SK-N-SH (cell line): ENCODE measurements at regions not wholly inside any gene's neighbourhood (a gene's known extent, or its start where the extent isn't known, plus 50 kb on each side); places are given as distances from the start of the nearest gene placed in this dataset.

Experiments
- CTCF ChIA-PET: fragments of 300-600, 350-600 bp; formaldehyde crosslinking; extraction: SDS; loops from one replicate; lab custom pipeline; 2021; lab: Yijun Ruan, JAX
- POLR2A ChIA-PET: fragments of 350-600 bp; sonication (Branson Sonifier 250); formaldehyde crosslinking; extraction: SDS; loops from one replicate; lab custom pipeline; 2020; ENCODE audit warnings: antibody characterized with exemption, inconsistent platforms; lab: Yijun Ruan, JAX
- DNase-seq: peaks from one replicate; pipeline ENCODE4 v3.0.0; 2012
- H2AFZ ChIP-seq: fragments of 200-600 bp; sonication (generic); 2 replicates; pipeline ENCODE4 v1.8.1; 2016; ENCODE audit warnings: antibody characterized with exemption, mild to moderate bottlenecking, low read depth
- H3F3A ChIP-seq: fragments of 200-600 bp; sonication (generic); replicated peaks from 2 replicates; pipeline ENCODE3; 2016; ENCODE audit warnings: antibody characterized with exemption, mild to moderate bottlenecking; ENCODE audit not compliant: insufficient read depth
- H3K27ac ChIP-seq, 2 experiments: fragments of 200-500 bp in 1 of 2; fragments of 200-600 bp in 1 of 2; sonication (Bioruptor generic) in 1 of 2; sonication (generic), shearing (Covaris generic) in 1 of 2; 2 replicates each; pipeline versions ENCODE4 v1.5.1 to v1.6.1; 2014 to 2016; ENCODE audit warnings: low read depth in 2 of 2, inconsistent platforms in 1 of 2, low read length in 1 of 2, mild to moderate bottlenecking in 1 of 2, mixed read lengths in 1 of 2
- H3K27me3 ChIP-seq: fragments of 200-600 bp; sonication (generic), shearing (Covaris generic); 2 replicates; pipeline ENCODE4 v1.6.1; 2016; ENCODE audit warnings: mixed run types; ENCODE audit not compliant: insufficient read depth
- H3K36me3 ChIP-seq, 2 experiments: fragments of 200-500 bp in 1 of 2; fragments of 200-600 bp in 1 of 2; sonication (Bioruptor generic) in 1 of 2; sonication (generic) in 1 of 2; replicated peaks in 1 of 2; 2 replicates each; pipeline versions ENCODE3 to v1.5.1; 2014 to 2016; ENCODE audit warnings: low read length in 1 of 2, mild to moderate bottlenecking in 1 of 2; ENCODE audit not compliant: insufficient read depth in 2 of 2, control insufficient read depth in 1 of 2
- H3K4me1 ChIP-seq, 2 experiments: fragments of 200-500 bp in 1 of 2; fragments of 200-600 bp in 1 of 2; sonication (Bioruptor generic) in 1 of 2; sonication (generic), shearing (Covaris generic) in 1 of 2; 2 replicates each; pipeline versions ENCODE4 v1.5.1 to v1.6.1; 2014 to 2016; ENCODE audit warnings: low read depth in 1 of 2, low read length in 1 of 2, mixed run types in 1 of 2; ENCODE audit not compliant: insufficient read depth in 2 of 2, control insufficient read depth in 1 of 2
- H3K4me2 ChIP-seq: fragments of 200-600 bp; sonication (generic), shearing (Covaris generic); 2 replicates; pipeline ENCODE4 v1.6.1; 2017; ENCODE audit warnings: mixed run types
- H3K4me3 ChIP-seq, 2 experiments: fragments of 200-500 bp in 1 of 2; fragments of 200-600 bp in 1 of 2; sonication (Bioruptor generic) in 1 of 2; sonication (generic), shearing (Covaris generic) in 1 of 2; 2 replicates each; pipeline versions ENCODE4 v1.5.1 to v1.8.1; 2014 to 2016; ENCODE audit warnings: low read depth in 2 of 2, inconsistent platforms in 1 of 2, low read length in 1 of 2, mild to moderate bottlenecking in 1 of 2, mixed read lengths in 1 of 2, moderate library complexity in 1 of 2
- H3K79me2 ChIP-seq: fragments of 200-600 bp; sonication (generic); 2 replicates; pipeline ENCODE4 v1.8.1; 2017; ENCODE audit warnings: mild to moderate bottlenecking; ENCODE audit not compliant: insufficient read depth
- H3K9ac ChIP-seq: fragments of 200-600 bp; sonication (generic); 2 replicates; pipeline ENCODE4 v1.6.1; 2017; ENCODE audit warnings: mixed run types
- H3K9me2 ChIP-seq: fragments of 200-600 bp; sonication (generic); 2 replicates; pipeline ENCODE4 v1.6.1; 2017; ENCODE audit warnings: mixed run types
- H3K9me3 ChIP-seq: fragments of 200-600 bp; sonication (generic); 2 replicates; pipeline ENCODE4 v1.6.1; 2017; ENCODE audit warnings: mixed run types, mild to moderate bottlenecking, moderate library complexity
- H4K20me1 ChIP-seq: fragments of 200-600 bp; sonication (generic); 2 replicates; pipeline ENCODE4 v1.6.1; 2017; ENCODE audit warnings: mild to moderate bottlenecking, mixed run types; ENCODE audit not compliant: insufficient read depth
- CHD2 ChIP-seq: fragments of 150-350 bp; IDR thresholded peaks from 2 replicates; pipeline ENCODE4 v1.6.1; 2018; ENCODE audit warnings: low read length; ENCODE audit not compliant: partially characterized antibody
- ELF1 ChIP-seq: IDR thresholded peaks from 2 replicates; pipeline ENCODE4 v1.4.0; 2012
- EP300 ChIP-seq, 2 experiments: IDR thresholded peaks; 2 replicates each; pipeline versions ENCODE4 v1.4.0 to v1.6.1; 2012; ENCODE audit warnings: borderline replicate concordance in 1 of 2, low read depth in 1 of 2, low read length in 1 of 2
- FOXJ3 ChIP-seq: sonication (generic); formaldehyde crosslinking; IDR thresholded peaks from 2 replicates; pipeline ENCODE4 v1.5.1; 2020; ENCODE audit warnings: mild to moderate bottlenecking, missing genetic modification reagents
- GABPA ChIP-seq: IDR thresholded peaks from 2 replicates; pipeline ENCODE4 v1.4.0; 2012; ENCODE audit warnings: low read depth, mild to moderate bottlenecking
- GATA2 ChIP-seq: sonication (generic); formaldehyde crosslinking; IDR thresholded peaks from 2 replicates; pipeline ENCODE4 v1.5.0; 2020; ENCODE audit warnings: mild to moderate bottlenecking, missing genetic modification reagents
- IRF3 ChIP-seq: fragments of 150-350 bp; IDR thresholded peaks from 2 replicates; pipeline ENCODE4 v1.6.1; 2016; ENCODE audit warnings: mild to moderate bottlenecking, low read depth, low read length
- JUND ChIP-seq: IDR thresholded peaks from 2 replicates; pipeline ENCODE4 v1.4.0; 2012
- NFIC ChIP-seq: IDR thresholded peaks from 2 replicates; pipeline ENCODE4 v1.4.0; 2012; ENCODE audit warnings: borderline replicate concordance
- NRF1 ChIP-seq: IDR thresholded peaks from 2 replicates; pipeline ENCODE4 v1.6.1; 2012; ENCODE audit warnings: low read depth, mild to moderate bottlenecking, low read length
- RAD21 ChIP-seq: IDR thresholded peaks from 2 replicates; pipeline ENCODE4 v1.6.1; 2012; ENCODE audit warnings: mild to moderate bottlenecking, low read length
- RCOR1 ChIP-seq: fragments of 150-350 bp; IDR thresholded peaks from 2 replicates; pipeline ENCODE4 v1.6.1; 2017; ENCODE audit warnings: antibody characterized with exemption, low read length
- RXRA ChIP-seq: IDR thresholded peaks from 2 replicates; pipeline ENCODE4 v1.4.0; 2012; ENCODE audit warnings: low read depth, mild to moderate bottlenecking, borderline replicate concordance
- SIN3A ChIP-seq: IDR thresholded peaks from 2 replicates; pipeline ENCODE4 v1.6.1; 2012; ENCODE audit warnings: low read depth, mild to moderate bottlenecking, low read length, moderate library complexity, borderline replicate concordance
- SMC3 ChIP-seq: IDR thresholded peaks from 2 replicates; pipeline ENCODE4 v1.6.1; 2012; ENCODE audit warnings: low read depth, low read length, improper control_type of control experiment
- TAF1 ChIP-seq: IDR thresholded peaks from 2 replicates; pipeline ENCODE4 v1.6.1; 2012; ENCODE audit warnings: low read depth, mild to moderate bottlenecking, low read length, moderate library complexity, borderline replicate concordance
- TEAD4 ChIP-seq: IDR thresholded peaks from 2 replicates; pipeline ENCODE4 v1.4.0; 2012; ENCODE audit warnings: mild to moderate bottlenecking, borderline replicate concordance; ENCODE audit not compliant: insufficient read depth
- YY1 ChIP-seq: IDR thresholded peaks from 2 replicates; pipeline ENCODE4 v1.4.0; 2012; ENCODE audit warnings: low read depth, mild to moderate bottlenecking
- WGBS: methylation state at CpG from one replicate; pipeline ENCODE4 v1.1.6; 2017; ENCODE audit warnings: low lambda C conversion rate; 5-methylcytosine and 5-hydroxymethylcytosine counted together
- TF ChIP-seq, protein P1 (sequence below): IDR thresholded peaks from 2 replicates; pipeline ENCODE4 v1.4.0; 2012; ENCODE audit warnings: low read depth, borderline replicate concordance
- TF ChIP-seq, protein P2 (sequence below): IDR thresholded peaks from 2 replicates; pipeline ENCODE4 v1.4.0; 2012; ENCODE audit warnings: low read depth, borderline replicate concordance

DNA sequence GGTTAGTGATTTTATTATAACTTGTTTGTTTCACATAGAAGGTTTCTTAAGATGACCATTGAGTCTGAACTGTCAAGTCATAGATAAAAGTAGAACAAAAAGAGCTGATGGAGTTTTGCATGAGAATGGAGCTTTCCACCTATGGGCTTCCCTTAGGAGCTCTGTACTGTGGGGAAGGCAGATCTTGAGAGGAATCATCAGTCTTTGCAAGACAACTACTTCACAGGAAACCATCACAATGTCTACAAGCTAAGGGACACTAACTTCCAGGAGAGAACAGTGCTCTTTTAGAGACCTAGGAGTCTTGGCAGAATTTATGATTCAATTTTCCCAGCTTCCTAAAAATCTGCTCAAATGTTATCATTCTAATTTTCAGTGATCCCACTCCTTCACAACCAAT, 78.2 kb downstream of the FBXO5 start:
- POLR2A ChIA-PET: no interaction called here
- CTCF ChIA-PET: interaction anchor here (0.7 kb wide), 1 partner anchor 679 kb away, joined by 3 read pairs; no protein-coding TSS in a partner anchor
- Histone ChIP-seq H3K9ac (no peak overlapping the region), H3K79me2 (no peaks in the 10 kb centered on the region), H3F3A (no peaks in the 10 kb centered on the region), H3K36me3 (no peaks in the 10 kb centered on the region), H3K27me3 (no peaks in the 10 kb centered on the region), H3K27ac (no peak overlapping the region), H4K20me1 (no peaks in the 10 kb centered on the region), H2AFZ (no peak overlapping the region), H3K4me1 (no peaks in the 10 kb centered on the region), H3K9me3 (no peaks in the 10 kb centered on the region), H3K4me2 (no peak overlapping the region), H3K9me2 (no peaks in the 10 kb centered on the region), H3K4me3 (no peak overlapping the region)
- TF ChIP-seq RAD21: no peak
- no peak for DNase-seq

- no peaks in the 10 kb centered on the region for H3F3A ChIP-seq
- no peak for DNase-seq
- WGBS: 17% methylated on average over 2 of the region's 2 CpGs
- H2AFZ ChIP-seq: no peak overlapping the region
- H3K9me2 ChIP-seq: no peaks in the 10 kb centered on the region
- no peaks in the 10 kb centered on the region for H3K79me2 ChIP-seq
- H3K27me3 ChIP-seq: no peaks in the 10 kb centered on the region
- POLR2A ChIA-PET: no interaction called here
- H3K9me3 ChIP-seq: no peaks in the 10 kb centered on the region
- H3K27ac ChIP-seq: no peak overlapping the region
- H3K4me1 ChIP-seq: no peaks in the 10 kb centered on the region
- CTCF ChIA-PET: interaction anchor here (0.6 kb wide), 1 partner anchor 71 kb away, joined by 3 read pairs; no protein-coding TSS in a partner anchor
- TF ChIP-seq CHD2: no peak
- no peak for TF ChIP-seq EP300 (IDR thresholded peaks at IDR 0.05; ENCODE audit: borderline replicate concordance in 1 of 2, low read depth in 1 of 2, low read length in 1 of 2)
- TF ChIP-seq YY1: no peak
- no peak for TF ChIP-seq TEAD4
- TF ChIP-seq GATA2 (CRISPR knock-in tag): no peak
- TF ChIP-seq RXRA: no peak
- TF ChIP-seq FOXJ3: no peak
- no peak for TF ChIP-seq GABPA
- no peak for TF ChIP-seq IRF3
- TF ChIP-seq SIN3A: no peak
- TF ChIP-seq TAF1: no peak
- TF ChIP-seq NFIC: no peak
- TF ChIP-seq, protein P1, sequence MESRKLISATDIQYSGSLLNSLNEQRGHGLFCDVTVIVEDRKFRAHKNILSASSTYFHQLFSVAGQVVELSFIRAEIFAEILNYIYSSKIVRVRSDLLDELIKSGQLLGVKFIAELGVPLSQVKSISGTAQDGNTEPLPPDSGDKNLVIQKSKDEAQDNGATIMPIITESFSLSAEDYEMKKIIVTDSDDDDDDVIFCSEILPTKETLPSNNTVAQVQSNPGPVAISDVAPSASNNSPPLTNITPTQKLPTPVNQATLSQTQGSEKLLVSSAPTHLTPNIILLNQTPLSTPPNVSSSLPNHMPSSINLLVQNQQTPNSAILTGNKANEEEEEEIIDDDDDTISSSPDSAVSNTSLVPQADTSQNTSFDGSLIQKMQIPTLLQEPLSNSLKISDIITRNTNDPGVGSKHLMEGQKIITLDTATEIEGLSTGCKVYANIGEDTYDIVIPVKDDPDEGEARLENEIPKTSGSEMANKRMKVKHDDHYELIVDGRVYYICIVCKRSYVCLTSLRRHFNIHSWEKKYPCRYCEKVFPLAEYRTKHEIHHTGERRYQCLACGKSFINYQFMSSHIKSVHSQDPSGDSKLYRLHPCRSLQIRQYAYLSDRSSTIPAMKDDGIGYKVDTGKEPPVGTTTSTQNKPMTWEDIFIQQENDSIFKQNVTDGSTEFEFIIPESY: no peak
- no peak for TF ChIP-seq JUND
- TF ChIP-seq RCOR1: no peak
- TF ChIP-seq, protein P2, sequence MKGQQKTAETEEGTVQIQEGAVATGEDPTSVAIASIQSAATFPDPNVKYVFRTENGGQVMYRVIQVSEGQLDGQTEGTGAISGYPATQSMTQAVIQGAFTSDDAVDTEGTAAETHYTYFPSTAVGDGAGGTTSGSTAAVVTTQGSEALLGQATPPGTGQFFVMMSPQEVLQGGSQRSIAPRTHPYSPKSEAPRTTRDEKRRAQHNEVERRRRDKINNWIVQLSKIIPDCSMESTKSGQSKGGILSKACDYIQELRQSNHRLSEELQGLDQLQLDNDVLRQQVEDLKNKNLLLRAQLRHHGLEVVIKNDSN: no peak
- no peak for TF ChIP-seq ELF1
- no peak for TF ChIP-seq NRF1
- TF ChIP-seq SMC3: no peak
- H3K4me2 ChIP-seq: no peak overlapping the region
- H3K9ac ChIP-seq: no peak overlapping the region
- H3K36me3 ChIP-seq: no peaks in the 10 kb centered on the region
- H4K20me1 ChIP-seq: no peaks in the 10 kb centered on the region
- H3K4me3 ChIP-seq: no peak overlapping the region
Observed at GRCh38 chr6:152905551-152906299, 77.1 kb downstream of the FBXO5 start.
